Spleen (tissue), 7 donors: ENCODE measurements at regions not wholly inside any gene's neighbourhood (a gene's known extent, or its start where the extent isn't known, plus 50 kb on each side); places are given as distances from the start of the nearest gene placed in this dataset.

ENCODE experiments used
- CTCF ChIP-seq, 11 experiments: fragments of 200-600 bp in 7 of 11; fragments of 450-650 bp in 4 of 11; sonication (generic) in 4 of 11; IDR thresholded peaks in 8 of 11; conservative IDR thresholded peaks in 3 of 11; 1 replicate in 7 of 11; 2 replicates in 4 of 11; pipeline versions ENCODE4 v1.4.0 to v1.8.0; 2016 to 2021; ENCODE audit warnings: antibody characterized with exemption in 11 of 11, inconsistent platforms in 4 of 11, mild to moderate bottlenecking in 1 of 11
- POLR2A ChIP-seq, 3 donors: fragments of 450-650 bp; IDR thresholded peaks; one replicate each; pipeline ENCODE4 v1.5.1; 2017; ENCODE audit warnings: antibody characterized with exemption in 3 of 3, mild to moderate bottlenecking in 1 of 3
- POLR2AphosphoS5 ChIP-seq, 3 donors: sonication (generic); formaldehyde crosslinking; IDR thresholded peaks; one replicate each; pipeline ENCODE4 v1.5.1; 2017; ENCODE audit warnings: antibody characterized with exemption in 3 of 3
- donor health status: DM: no; HTN: no; CAD: no; lungs with moderate emphysema.
- donor health status: DM: no; HTN: no; CAD: no.
- donor health status: DM: no; HTN: no; CAD: no.

GRCh38 chr5:122615832-122616231 is 159.0 kb upstream of the SNX2 start:
- no peak for TF ChIP-seq POLR2AphosphoS5 (IDR thresholded peaks at IDR 0.05)
- TF ChIP-seq CTCF (IDR thresholded peaks at IDR 0.05 in 8 of 11, conservative IDR thresholded peaks at IDR 0.05 in 3 of 11): no peak
- no peak for TF ChIP-seq POLR2A (IDR thresholded peaks at IDR 0.05)
